Thoracic aorta (tissue), 2 donors: ENCODE measurements at regions not wholly inside any gene's neighbourhood (a gene's known extent, or its start where the extent isn't known, plus 50 kb on each side); places are given as distances from the start of the nearest gene placed in this dataset.

Source experiments
- ATAC-seq: fragments of 150-250 bp; one replicate; pipeline ENCODE4 v1.8.0; 2017; ENCODE audit warnings: low read depth; ENCODE audit not compliant: insufficient number of reproducible peaks, low FRiP score
- DNase-seq: peaks from one replicate; pipeline ENCODE4 v3.0.0-alpha.2; 2020; ENCODE audit warnings: low spot score
- H3K27ac ChIP-seq, 2 donors: fragments of 200-600 bp; sonication (generic); 1 replicate in 1 of 2; 2 replicates in 1 of 2; pipeline ENCODE4 v1.5.1; 2016; ENCODE audit warnings: mild to moderate bottlenecking in 2 of 2, moderate library complexity in 2 of 2
- H3K27me3 ChIP-seq: fragments of 200-600 bp; sonication (generic); replicated peaks from 2 replicates; pipeline ENCODE4 v1.6.0; 2016; ENCODE audit warnings: mild to moderate bottlenecking; ENCODE audit not compliant: insufficient read depth
- H3K36me3 ChIP-seq: fragments of 200-600 bp; sonication (generic); one replicate; pipeline ENCODE4 v1.5.1; 2016
- H3K4me1 ChIP-seq, 2 donors: fragments of 200-600 bp; sonication (generic); 1 replicate in 1 of 2; 2 replicates in 1 of 2; pipeline versions ENCODE4 v1.5.1 to v1.6.0; 2016; ENCODE audit warnings: low read depth in 2 of 2, mild to moderate bottlenecking in 1 of 2; ENCODE audit not compliant: control insufficient read depth in 1 of 2
- H3K4me3 ChIP-seq: fragments of 200-600 bp; sonication (generic); 2 replicates; pipeline ENCODE4 v1.5.1; 2016; ENCODE audit warnings: mild to moderate bottlenecking
- H3K9me3 ChIP-seq: fragments of 200-600 bp; sonication (generic); 2 replicates; pipeline ENCODE4 v1.5.1; 2016
- TF ChIP-seq, protein P1 (sequence below): fragments of 200-600 bp; sonication (generic); IDR thresholded peaks from one replicate; pipeline ENCODE4 v1.5.1; 2019; ENCODE audit warnings: antibody characterized with exemption

DNA sequence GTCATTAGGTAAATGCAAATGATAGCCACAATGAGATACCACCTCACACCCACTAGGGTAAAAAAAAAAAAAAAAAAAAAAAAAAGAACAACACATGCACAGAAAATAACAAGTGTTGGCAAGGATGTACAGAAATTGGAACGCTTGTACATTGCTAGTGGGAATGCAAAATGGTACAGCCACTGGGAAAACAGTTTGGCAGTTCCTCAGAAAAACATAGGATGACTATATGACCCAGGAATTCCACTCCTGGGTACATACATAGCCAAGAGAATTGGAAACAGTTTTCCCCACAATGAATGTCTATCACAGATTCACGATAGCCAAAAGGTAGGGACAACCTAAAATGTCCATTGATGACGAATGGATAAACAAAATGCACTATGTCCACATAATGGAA is 161.3 kb upstream of the MAMLD1 start:
- Histone ChIP-seq H3K4me1 (no peaks in the 10 kb centered on the region), H3K36me3 (no peaks in the 10 kb centered on the region), H3K27ac (no peak overlapping the region), H3K9me3 (no peaks in the 10 kb centered on the region), H3K4me3 (no peak overlapping the region), H3K27me3 (no peaks in the 10 kb centered on the region)
- DNase-seq, result no peak
- no peak for ATAC-seq
- TF ChIP-seq, protein P1, sequence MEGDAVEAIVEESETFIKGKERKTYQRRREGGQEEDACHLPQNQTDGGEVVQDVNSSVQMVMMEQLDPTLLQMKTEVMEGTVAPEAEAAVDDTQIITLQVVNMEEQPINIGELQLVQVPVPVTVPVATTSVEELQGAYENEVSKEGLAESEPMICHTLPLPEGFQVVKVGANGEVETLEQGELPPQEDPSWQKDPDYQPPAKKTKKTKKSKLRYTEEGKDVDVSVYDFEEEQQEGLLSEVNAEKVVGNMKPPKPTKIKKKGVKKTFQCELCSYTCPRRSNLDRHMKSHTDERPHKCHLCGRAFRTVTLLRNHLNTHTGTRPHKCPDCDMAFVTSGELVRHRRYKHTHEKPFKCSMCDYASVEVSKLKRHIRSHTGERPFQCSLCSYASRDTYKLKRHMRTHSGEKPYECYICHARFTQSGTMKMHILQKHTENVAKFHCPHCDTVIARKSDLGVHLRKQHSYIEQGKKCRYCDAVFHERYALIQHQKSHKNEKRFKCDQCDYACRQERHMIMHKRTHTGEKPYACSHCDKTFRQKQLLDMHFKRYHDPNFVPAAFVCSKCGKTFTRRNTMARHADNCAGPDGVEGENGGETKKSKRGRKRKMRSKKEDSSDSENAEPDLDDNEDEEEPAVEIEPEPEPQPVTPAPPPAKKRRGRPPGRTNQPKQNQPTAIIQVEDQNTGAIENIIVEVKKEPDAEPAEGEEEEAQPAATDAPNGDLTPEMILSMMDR, result no peak

DNA sequence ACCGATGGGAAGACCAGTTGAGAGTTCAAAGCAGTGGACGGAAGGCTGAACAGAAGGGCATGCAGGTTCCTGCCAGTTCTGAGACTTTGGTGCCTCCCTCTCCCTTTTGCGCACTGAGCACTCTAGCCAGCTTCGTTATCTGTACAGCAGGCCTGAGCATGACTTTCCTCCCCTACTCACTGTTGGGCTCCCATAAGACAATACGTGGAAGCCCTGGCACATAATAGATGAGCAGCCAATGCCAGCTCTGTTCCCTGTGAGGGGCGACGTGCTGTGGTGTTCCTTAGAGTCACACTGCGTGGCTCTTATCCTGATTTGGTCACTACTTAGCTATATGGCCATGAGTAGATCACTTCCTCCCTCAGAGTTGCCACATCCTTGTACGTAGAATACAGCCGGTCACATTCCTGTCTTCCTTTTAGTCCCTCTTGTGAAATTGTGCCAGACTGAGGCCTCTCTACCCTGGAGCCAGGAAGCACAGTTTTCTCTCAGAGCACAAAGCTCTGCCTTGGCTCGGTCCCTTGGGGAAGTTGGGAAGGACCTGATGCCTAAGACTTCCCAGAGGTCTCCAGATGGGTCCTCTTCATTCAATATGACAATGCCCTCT is 160.4 kb upstream of the MAMLD1 start:
- no peaks in the 10 kb centered on the region for H3K27me3 ChIP-seq
- H3K4me1 ChIP-seq, result no peaks in the 10 kb centered on the region
- H3K27ac ChIP-seq, result no peak overlapping the region
- TF ChIP-seq, protein P1, result no peak
- no peak overlapping the region for H3K4me3 ChIP-seq
- DNase-seq (no peak), ATAC-seq (peak; percentile 11)
- H3K36me3 ChIP-seq, result no peaks in the 10 kb centered on the region
- H3K9me3 ChIP-seq, result no peaks in the 10 kb centered on the region

DNA sequence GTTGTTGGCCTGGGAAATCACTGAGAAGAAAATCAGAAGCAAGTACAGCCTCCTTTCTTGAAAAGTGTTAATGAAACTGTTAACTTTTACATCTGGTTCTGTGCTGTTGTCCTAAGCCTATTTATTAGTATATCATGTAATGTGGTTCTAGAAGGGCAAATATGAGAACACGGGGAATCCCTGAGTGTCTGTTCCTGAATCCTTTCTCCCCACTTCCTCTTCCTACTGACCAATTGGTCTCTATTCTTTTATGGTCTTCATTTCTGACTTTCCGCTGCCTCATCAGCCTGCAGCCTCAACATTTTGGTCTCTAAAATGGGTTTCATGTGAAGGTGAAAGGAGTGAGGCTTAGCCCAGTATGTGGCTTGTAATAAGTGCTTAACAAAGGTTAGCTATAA is 159.9 kb upstream of the MAMLD1 start:
- Histone ChIP-seq H3K4me3 (no peak overlapping the region), H3K27ac (no peak overlapping the region), H3K36me3 (no peaks in the 10 kb centered on the region), H3K27me3 (no peaks in the 10 kb centered on the region), H3K4me1 (no peaks in the 10 kb centered on the region), H3K9me3 (no peaks in the 10 kb centered on the region)
- ATAC-seq, result no peak
- TF ChIP-seq, protein P1, result no peak
- DNase-seq, result no peak

DNA sequence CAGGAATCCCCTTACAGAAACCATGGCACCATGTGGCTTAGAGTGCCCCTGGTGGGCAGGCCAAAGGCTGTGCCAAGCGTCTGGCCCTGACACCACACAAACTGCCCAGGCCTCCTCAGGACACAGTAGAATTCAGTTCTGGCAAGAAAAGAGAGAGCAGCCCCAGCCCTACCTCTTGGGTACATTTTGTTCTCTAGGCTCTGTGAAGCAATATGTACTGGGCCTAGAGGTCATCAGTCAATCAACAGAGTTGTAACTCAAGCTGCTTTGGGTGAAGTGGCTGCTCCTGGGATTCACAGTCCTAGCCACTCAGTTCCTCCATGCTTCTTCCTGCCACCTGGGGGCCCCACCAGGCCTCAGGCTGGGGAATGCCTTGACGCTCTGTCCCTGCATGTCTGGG is 158.1 kb upstream of the MAMLD1 start:
- H3K36me3 ChIP-seq, result no peaks in the 10 kb centered on the region
- no peaks in the 10 kb centered on the region for H3K9me3 ChIP-seq
- H3K4me1 ChIP-seq, result no peaks in the 10 kb centered on the region
- ATAC-seq (no peak), DNase-seq (no peak)
- H3K27me3 ChIP-seq, result no peaks in the 10 kb centered on the region
- no peak overlapping the region for H3K27ac ChIP-seq
- no peak overlapping the region for H3K4me3 ChIP-seq
- TF ChIP-seq, protein P1, result no peak

DNA sequence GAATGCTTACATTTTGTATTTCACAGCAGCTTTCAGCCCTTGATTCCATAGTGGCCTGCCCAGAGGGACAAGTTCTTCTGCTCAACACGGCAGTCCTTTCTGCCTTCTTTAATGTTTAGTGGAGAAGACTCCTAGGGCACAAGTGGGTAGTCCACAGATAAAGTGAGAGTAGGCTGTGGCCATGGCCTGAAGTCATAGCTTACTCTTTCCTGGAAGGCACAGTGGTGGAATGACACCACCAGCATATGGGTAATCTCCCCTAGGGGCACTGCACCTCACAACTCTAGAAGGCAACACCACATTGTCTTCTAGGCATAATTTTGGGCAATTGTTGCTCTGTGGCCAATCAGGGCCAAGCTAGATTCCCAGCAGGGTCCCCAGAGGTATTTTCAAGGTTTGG is 155.4 kb upstream of the MAMLD1 start:
- DNase-seq (no peak), ATAC-seq (no peak)
- H3K4me1 ChIP-seq, result no peaks in the 10 kb centered on the region
- TF ChIP-seq, protein P1, result no peak
- no peaks in the 10 kb centered on the region for H3K36me3 ChIP-seq
- H3K4me3 ChIP-seq, result no peak overlapping the region
- no peak overlapping the region for H3K27ac ChIP-seq
- no peaks in the 10 kb centered on the region for H3K27me3 ChIP-seq
- no peaks in the 10 kb centered on the region for H3K9me3 ChIP-seq
